22Rv1 (cell line): ENCODE measurements at regions not wholly inside any gene's neighbourhood (a gene's known extent, or its start where the extent isn't known, plus 50 kb on each side); places are given as distances from the start of the nearest gene placed in this dataset.

Source experiments
- H3K27ac ChIP-seq: fragments of 450-650 bp; 2 replicates; pipeline ENCODE4 v1.5.1; 2017
- ZFX ChIP-seq: fragments of 450-650 bp; IDR thresholded peaks from 2 replicates; pipeline ENCODE4 v1.6.1; 2017; ENCODE audit warnings: antibody characterized with exemption, borderline replicate concordance
- TF ChIP-seq, protein P1 (sequence below): fragments of 450-650 bp; IDR thresholded peaks from 2 replicates; pipeline ENCODE4 v1.5.1; 2017; ENCODE audit warnings: mild to moderate bottlenecking

- no peak overlapping the region for H3K27ac ChIP-seq
- TF ChIP-seq, protein P1, sequence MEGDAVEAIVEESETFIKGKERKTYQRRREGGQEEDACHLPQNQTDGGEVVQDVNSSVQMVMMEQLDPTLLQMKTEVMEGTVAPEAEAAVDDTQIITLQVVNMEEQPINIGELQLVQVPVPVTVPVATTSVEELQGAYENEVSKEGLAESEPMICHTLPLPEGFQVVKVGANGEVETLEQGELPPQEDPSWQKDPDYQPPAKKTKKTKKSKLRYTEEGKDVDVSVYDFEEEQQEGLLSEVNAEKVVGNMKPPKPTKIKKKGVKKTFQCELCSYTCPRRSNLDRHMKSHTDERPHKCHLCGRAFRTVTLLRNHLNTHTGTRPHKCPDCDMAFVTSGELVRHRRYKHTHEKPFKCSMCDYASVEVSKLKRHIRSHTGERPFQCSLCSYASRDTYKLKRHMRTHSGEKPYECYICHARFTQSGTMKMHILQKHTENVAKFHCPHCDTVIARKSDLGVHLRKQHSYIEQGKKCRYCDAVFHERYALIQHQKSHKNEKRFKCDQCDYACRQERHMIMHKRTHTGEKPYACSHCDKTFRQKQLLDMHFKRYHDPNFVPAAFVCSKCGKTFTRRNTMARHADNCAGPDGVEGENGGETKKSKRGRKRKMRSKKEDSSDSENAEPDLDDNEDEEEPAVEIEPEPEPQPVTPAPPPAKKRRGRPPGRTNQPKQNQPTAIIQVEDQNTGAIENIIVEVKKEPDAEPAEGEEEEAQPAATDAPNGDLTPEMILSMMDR = no peak
- no peak for TF ChIP-seq ZFX
These were observed 53.4 kb upstream of the ACTRT2 start for GRCh38 chr1:2967881-2968280.

DNA sequence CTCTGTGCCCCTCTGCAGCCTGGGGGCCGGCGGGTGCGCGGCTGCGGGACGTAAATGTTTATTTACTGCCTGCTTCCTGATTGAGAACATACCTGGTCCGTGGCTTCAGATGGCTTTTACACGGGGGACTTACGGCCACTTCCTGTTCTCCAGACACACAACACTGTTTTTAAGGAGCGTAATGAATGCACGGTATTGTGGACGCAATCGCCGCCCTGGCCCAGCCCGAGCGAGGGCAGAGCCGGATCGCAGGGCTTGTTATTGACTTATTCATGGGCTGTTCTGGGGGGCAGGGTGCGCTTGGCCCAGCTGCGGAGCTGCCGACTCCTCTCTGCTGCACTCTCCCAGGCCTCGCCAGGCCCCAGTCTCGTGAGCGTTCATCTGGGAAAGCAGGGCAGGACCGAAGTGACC, 52.8 kb upstream of the ACTRT2 start:
- no peak overlapping the region for H3K27ac ChIP-seq
- TF ChIP-seq ZFX = no peak

GRCh38 chr1:2969011-2969844, 52.0 kb upstream of the ACTRT2 start:
- no peak overlapping the region for H3K27ac ChIP-seq
- TF ChIP-seq ZFX = no peak
- TF ChIP-seq, protein P1 = no peak

DNA sequence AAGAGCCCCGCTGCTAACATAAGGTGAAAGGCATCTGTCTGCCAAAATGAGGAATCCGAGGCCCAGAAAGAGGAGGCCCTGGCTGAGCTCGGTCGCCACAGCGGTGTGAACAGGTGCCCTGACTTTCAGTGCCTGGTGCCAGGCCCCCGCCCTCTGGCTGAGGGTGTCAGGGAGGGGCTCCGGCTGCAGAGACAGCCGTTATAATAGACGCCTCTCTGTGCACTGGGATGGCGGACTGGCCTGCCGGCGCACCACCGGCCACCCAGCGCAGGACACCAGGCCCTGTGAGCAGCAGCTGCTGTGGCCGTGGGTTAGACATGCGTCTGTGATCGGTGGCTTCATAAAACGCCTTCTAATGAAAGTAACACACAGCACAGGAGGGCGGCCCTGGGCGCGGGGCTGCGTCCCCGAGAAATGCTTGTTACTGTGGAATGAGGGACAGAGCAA, 51.4 kb upstream of the ACTRT2 start:
- TF ChIP-seq, protein P1 = no peak
- TF ChIP-seq ZFX = no peak
- H3K27ac ChIP-seq = no peak overlapping the region

GRCh38 chr1:2970311-2971071, 50.8 kb upstream of the ACTRT2 start:
- no peak for TF ChIP-seq ZFX
- TF ChIP-seq, protein P1 = no peak
- no peak overlapping the region for H3K27ac ChIP-seq

DNA sequence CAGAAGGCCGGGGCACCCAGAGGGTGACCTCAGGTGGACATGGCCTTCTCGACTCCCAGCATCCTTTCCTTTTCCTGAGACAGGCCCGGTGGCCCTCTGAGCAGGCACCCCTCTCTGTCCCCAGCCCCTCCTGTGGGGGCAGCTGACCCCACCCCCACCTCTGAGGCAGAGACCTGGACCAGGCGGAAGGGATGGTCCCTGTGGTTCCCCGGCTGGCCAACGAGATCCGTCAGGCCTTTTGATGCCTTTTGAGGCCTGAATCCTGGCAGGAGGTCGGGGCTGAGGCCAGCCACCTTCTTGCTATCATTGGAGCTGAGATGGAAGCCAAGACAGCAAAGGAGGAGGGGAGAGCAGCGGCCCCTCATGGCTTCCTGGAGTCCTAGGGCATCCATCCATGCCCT, 50.2 kb upstream of the ACTRT2 start:
- H3K27ac ChIP-seq = no peak overlapping the region

More for the DNA sequence above, 50.2 kb upstream of the ACTRT2 start:
- TF ChIP-seq, protein P1 = no peak
- no peak for TF ChIP-seq ZFX
